ENCODE measurements at regions not wholly inside any gene's neighbourhood (a gene's known extent, or its start where the extent isn't known, plus 50 kb on each side); places are given as distances from the start of the nearest gene placed in this dataset.

DNA sequence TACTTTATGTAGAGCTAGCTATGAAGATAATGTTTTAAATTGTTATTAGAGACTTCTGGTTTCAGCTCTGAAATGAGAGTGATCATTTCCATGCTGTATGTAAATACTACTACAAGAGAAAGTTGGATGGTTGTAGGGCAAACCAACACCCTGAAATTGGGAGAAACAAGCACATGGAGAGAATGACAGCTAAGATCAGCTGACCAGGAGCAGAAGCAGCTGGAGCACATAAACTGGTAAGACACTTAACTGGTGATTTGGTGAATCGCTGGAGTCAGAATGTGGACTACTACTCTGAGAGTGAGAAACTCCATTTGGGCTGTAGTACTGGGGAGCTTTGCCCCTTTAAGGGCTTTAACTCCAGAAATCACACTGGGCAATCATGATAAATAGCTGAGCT, 226.8 kb downstream of the RND3 start:
- Histone ChIP-seq H3K9ac (ENCODE audit: extremely low read depth, insufficient read length, low read length) (no peak overlapping the region), H3K27ac (ENCODE audit: insufficient read length, low read depth, low read length) (no peak overlapping the region)
- H3K27ac Mint-ChIP-seq, result no peak overlapping the region

More for the DNA sequence above, 226.8 kb downstream of the RND3 start:
- no peak overlapping the region for H2BK15ac ChIP-seq (ENCODE audit: low read depth, low read length)
- no peaks in the 10 kb centered on the region for H3K27me3 ChIP-seq (ENCODE audit: insufficient read depth, low read length)
- no peak overlapping the region for H4K5ac ChIP-seq (ENCODE audit: insufficient read length, low read depth, low read length)
- H3K4me2 ChIP-seq (ENCODE audit: insufficient read depth, insufficient read length, low read length), result no peak overlapping the region
- no peak overlapping the region for H2AFZ ChIP-seq (ENCODE audit: low read length)
- no peak overlapping the region for H2BK20ac ChIP-seq (ENCODE audit: low read depth, low read length, poor library complexity, severe bottlenecking)
- H3K56ac ChIP-seq (ENCODE audit: insufficient read length, low read depth, low read length), result no peak overlapping the region
- no peaks in the 10 kb centered on the region for H3K23me2 ChIP-seq (ENCODE audit: insufficient read length, low read depth, low read length, poor library complexity, severe bottlenecking)
- Mint-ChIP-seq H3K27me3 (ENCODE audit: low read depth) (no peaks in the 10 kb centered on the region), H3K4me1 (peaks cover 8 to 14% of the 10 kb centered on the region in 2 experiments; a peak in 3 of 4 replicates), H3K9me3 (no peaks in the 10 kb centered on the region; a peak in 2 of 5 replicates), H3K4me3 (no peak overlapping the region), H3K36me3 (ENCODE audit: insufficient read depth in 1 of 3, low read depth in 3 of 3) (no peaks in the 10 kb centered on the region; a peak in 2 of 7 replicates)
- H2AK5ac ChIP-seq (ENCODE audit: insufficient read length, low read length), result no peak overlapping the region
- H4K8ac ChIP-seq (replicated peaks; ENCODE audit: insufficient read length, low read depth, low read length), result no peak overlapping the region
- H3K23ac ChIP-seq (ENCODE audit: insufficient read length, low read depth, low read length), result no peak overlapping the region
- H3K4me1 ChIP-seq (ENCODE audit: insufficient read depth, low read length), result no peaks in the 10 kb centered on the region
- no peak overlapping the region for H2BK5ac ChIP-seq (ENCODE audit: insufficient read length, low read length)
- H4K20me1 ChIP-seq (ENCODE audit: control insufficient read depth, insufficient read depth, insufficient read length), result no peaks in the 10 kb centered on the region
- no peak overlapping the region for H3T11ph ChIP-seq (ENCODE audit: low read length)
- no peak overlapping the region for H3K18ac ChIP-seq (ENCODE audit: insufficient read length, low read depth, low read length)
- H3K79me1 ChIP-seq (ENCODE audit: insufficient read depth, low read depth, low read length, poor library complexity, severe bottlenecking), result no peaks in the 10 kb centered on the region
- H3K79me2 ChIP-seq (ENCODE audit: insufficient read depth, low read length), result no peaks in the 10 kb centered on the region
- no peak overlapping the region for H3K14ac ChIP-seq (ENCODE audit: insufficient read depth, low read length)
- no peak overlapping the region for H3K4ac ChIP-seq (ENCODE audit: low read depth, low read length)
- no peaks in the 10 kb centered on the region for H3K9me3 ChIP-seq (ENCODE audit: control insufficient read depth, low read depth, low read length)
- no peak overlapping the region for H2BK120ac ChIP-seq (ENCODE audit: low read depth, low read length, poor library complexity, severe bottlenecking)
- H2BK12ac ChIP-seq (ENCODE audit: insufficient read length, low read depth, low read length), result no peak overlapping the region
- no CpG with 5 or more reads among the region's 1 CpG for WGBS (ENCODE audit: extremely low coverage, insufficient read length, low lambda C conversion rate)
- no peak overlapping the region for H4K91ac ChIP-seq (ENCODE audit: insufficient read length, low read depth, low read length)
- TF ChIP-seq, protein P1, sequence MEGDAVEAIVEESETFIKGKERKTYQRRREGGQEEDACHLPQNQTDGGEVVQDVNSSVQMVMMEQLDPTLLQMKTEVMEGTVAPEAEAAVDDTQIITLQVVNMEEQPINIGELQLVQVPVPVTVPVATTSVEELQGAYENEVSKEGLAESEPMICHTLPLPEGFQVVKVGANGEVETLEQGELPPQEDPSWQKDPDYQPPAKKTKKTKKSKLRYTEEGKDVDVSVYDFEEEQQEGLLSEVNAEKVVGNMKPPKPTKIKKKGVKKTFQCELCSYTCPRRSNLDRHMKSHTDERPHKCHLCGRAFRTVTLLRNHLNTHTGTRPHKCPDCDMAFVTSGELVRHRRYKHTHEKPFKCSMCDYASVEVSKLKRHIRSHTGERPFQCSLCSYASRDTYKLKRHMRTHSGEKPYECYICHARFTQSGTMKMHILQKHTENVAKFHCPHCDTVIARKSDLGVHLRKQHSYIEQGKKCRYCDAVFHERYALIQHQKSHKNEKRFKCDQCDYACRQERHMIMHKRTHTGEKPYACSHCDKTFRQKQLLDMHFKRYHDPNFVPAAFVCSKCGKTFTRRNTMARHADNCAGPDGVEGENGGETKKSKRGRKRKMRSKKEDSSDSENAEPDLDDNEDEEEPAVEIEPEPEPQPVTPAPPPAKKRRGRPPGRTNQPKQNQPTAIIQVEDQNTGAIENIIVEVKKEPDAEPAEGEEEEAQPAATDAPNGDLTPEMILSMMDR (conservative IDR thresholded peaks at IDR 0.05), result no peak
- no peak for DNase-seq
